ENCODE measurements at regions not wholly inside any gene's neighbourhood (a gene's known extent, or its start where the extent isn't known, plus 50 kb on each side); places are given as distances from the start of the nearest gene placed in this dataset.

GRCh38 chr2:16413947-16414346 is 251.7 kb downstream of the CYRIA start:
- TF ChIP-seq, protein P1, sequence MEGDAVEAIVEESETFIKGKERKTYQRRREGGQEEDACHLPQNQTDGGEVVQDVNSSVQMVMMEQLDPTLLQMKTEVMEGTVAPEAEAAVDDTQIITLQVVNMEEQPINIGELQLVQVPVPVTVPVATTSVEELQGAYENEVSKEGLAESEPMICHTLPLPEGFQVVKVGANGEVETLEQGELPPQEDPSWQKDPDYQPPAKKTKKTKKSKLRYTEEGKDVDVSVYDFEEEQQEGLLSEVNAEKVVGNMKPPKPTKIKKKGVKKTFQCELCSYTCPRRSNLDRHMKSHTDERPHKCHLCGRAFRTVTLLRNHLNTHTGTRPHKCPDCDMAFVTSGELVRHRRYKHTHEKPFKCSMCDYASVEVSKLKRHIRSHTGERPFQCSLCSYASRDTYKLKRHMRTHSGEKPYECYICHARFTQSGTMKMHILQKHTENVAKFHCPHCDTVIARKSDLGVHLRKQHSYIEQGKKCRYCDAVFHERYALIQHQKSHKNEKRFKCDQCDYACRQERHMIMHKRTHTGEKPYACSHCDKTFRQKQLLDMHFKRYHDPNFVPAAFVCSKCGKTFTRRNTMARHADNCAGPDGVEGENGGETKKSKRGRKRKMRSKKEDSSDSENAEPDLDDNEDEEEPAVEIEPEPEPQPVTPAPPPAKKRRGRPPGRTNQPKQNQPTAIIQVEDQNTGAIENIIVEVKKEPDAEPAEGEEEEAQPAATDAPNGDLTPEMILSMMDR (IDR thresholded peaks at IDR 0.05): no peak
- no peak for TF ChIP-seq POLR2A (IDR thresholded peaks at IDR 0.05)
- Histone ChIP-seq H3K4me1 (no peaks in the 10 kb centered on the region), H3K9me3 (no peaks in the 10 kb centered on the region), H3K36me3 (no peaks in the 10 kb centered on the region), H3K4me3 (replicated peaks in 1 of 3) (no peak overlapping the region), H3K27ac (no peak overlapping the region), H3K27me3 (no peaks in the 10 kb centered on the region)
- whole genome bisulfite sequencing, 2 donors: 62 to 82% methylated on average over 1 of the region's 1 CpG
- intact Hi-C loops (cut with DNase I): no loop called here
- no peak for DNase-seq

DNA sequence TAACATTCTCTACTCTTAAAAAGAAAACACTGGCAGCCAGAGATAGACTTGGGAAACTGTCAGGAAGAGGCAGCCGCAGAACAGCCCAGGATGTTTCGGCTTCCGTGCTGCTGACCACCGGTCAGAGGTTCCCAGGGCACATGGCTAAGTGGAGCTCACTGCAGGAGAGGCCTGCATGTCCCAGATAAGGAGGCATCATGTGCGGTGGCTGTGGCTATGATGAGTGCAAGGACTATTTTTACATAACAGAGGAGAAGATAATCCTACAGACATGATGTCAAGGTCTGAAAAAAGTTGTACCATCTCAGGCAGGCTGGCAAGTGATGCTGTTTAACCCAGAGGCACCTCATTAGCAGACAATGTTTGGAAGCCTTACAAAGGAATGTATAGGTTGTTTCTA is 252.3 kb downstream of the CYRIA start:
- no peak for DNase-seq
- intact Hi-C loops (cut with DNase I): no loop called here
- no peaks in the 10 kb centered on the region for H3K36me3 ChIP-seq
- TF ChIP-seq, protein P1 (IDR thresholded peaks at IDR 0.05): no peak
- TF ChIP-seq POLR2A (IDR thresholded peaks at IDR 0.05): no peak
- 54 to 58% methylated on average over 5 of the region's 5 CpGs for WGBS, 2 donors
- no peaks in the 10 kb centered on the region for H3K27me3 ChIP-seq
- no peak overlapping the region for H3K4me3 ChIP-seq (replicated peaks in 1 of 3)
- H3K9me3 ChIP-seq: no peaks in the 10 kb centered on the region
- no peaks in the 10 kb centered on the region for H3K4me1 ChIP-seq
- no peak overlapping the region for H3K27ac ChIP-seq

DNA sequence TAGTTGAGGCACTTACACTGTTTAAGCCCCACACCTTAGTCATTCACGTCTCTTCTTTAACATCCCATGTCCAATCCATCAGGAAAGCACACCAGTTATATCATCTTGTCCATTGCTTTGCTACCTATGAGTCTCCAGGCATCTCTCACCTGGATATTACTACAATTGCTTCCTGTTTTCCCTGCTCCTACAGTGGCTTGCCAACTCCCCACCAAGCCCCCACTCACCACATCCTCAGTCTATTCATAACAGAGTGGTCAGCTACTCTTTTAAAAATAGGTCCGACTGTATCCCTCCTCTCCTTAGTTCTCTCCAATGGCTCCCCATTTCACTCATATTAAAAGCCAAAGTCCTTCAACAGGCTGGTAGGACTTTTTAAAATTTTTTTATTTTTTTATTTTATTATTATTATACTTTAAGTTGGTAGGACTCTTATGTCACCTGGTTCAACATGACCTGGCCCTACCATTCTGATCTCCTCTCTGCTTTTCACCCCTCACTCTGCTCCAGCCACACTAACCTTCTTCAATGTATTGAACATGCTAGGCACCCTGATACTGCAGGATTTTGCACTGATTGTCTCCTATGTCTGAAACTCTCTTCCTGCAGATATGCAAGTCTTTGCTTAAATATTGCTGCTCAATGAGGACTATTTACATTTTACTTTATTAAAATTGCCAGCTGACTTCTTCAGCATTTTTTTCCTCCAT is 253.2 kb downstream of the CYRIA start:
- no peak for TF ChIP-seq POLR2A (IDR thresholded peaks at IDR 0.05)
- TF ChIP-seq, protein P1 (IDR thresholded peaks at IDR 0.05): no peak
- Histone ChIP-seq H3K27ac (no peak overlapping the region), H3K36me3 (no peaks in the 10 kb centered on the region), H3K9me3 (no peaks in the 10 kb centered on the region), H3K27me3 (no peaks in the 10 kb centered on the region), H3K4me3 (replicated peaks in 1 of 3) (no peak overlapping the region), H3K4me1 (no peaks in the 10 kb centered on the region)
- no peak for DNase-seq
- intact Hi-C loops (cut with DNase I): no loop called here
- 89 to 90% methylated on average over 2 of the region's 2 CpGs for WGBS, 2 donors

- no peaks in the 10 kb centered on the region for H3K4me1 ChIP-seq
- intact Hi-C loops (cut with DNase I): no loop called here
- no peak overlapping the region for H3K27ac ChIP-seq
- no peaks in the 10 kb centered on the region for H3K27me3 ChIP-seq
- H3K4me3 ChIP-seq (replicated peaks in 1 of 3): no peak overlapping the region
- H3K36me3 ChIP-seq: no peaks in the 10 kb centered on the region
- 87% methylated on average over 3 of the region's 3 CpGs for WGBS, 2 donors
- H3K9me3 ChIP-seq: no peaks in the 10 kb centered on the region
- DNase-seq: no peak
- TF ChIP-seq, protein P1 (IDR thresholded peaks at IDR 0.05): no peak
- no peak for TF ChIP-seq POLR2A (IDR thresholded peaks at IDR 0.05)
These were observed 253.8 kb downstream of the CYRIA start for GRCh38 chr2:16411788-16412187.

DNA sequence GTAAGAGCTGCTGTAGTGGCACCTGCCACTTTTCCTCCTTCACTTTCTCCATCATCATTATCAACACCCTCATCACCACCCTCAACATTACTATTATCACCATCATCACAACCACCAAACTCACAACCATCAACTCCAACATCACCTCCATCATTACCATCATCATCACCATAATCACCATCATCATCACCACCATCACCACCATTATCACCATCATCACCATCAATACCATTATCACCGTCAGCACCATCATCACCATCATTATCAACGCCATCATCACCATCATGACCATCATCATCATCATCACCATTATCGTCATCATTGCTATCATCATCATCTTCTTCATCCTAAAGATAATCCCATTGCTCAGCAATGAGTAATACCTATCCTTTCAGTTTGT is 255.8 kb downstream of the CYRIA start:
- intact Hi-C loops (cut with DNase I): no loop called here

More for the DNA sequence above, 255.8 kb downstream of the CYRIA start:
- no peaks in the 10 kb centered on the region for H3K36me3 ChIP-seq
- no peak overlapping the region for H3K4me3 ChIP-seq (replicated peaks in 1 of 3)
- WGBS, 2 donors: 94 to 95% methylated on average over 3 of the region's 3 CpGs
- no peak for DNase-seq
- H3K27ac ChIP-seq: no peak overlapping the region
- no peak for TF ChIP-seq POLR2A (IDR thresholded peaks at IDR 0.05)
- TF ChIP-seq, protein P1 (IDR thresholded peaks at IDR 0.05): no peak
- no peaks in the 10 kb centered on the region for H3K4me1 ChIP-seq
- H3K27me3 ChIP-seq: no peaks in the 10 kb centered on the region
- no peaks in the 10 kb centered on the region for H3K9me3 ChIP-seq

All from thyroid gland (tissue), 4 donors.